Endothelial cell (in vitro differentiated cells): ENCODE measurements at regions not wholly inside any gene's neighbourhood (a gene's known extent, or its start where the extent isn't known, plus 50 kb on each side); places are given as distances from the start of the nearest gene placed in this dataset.

Experiments used
- DNase-seq: peaks from one replicate; pipeline ENCODE4 v3.0.0; 2021; ENCODE audit warnings: low spot score
- H3K27ac Mint-ChIP-seq: one replicate; pipeline ENCODE4 v1.8.0; 2021; ENCODE audit warnings: mixed read lengths, inconsistent platforms; ENCODE audit not compliant: unreplicated experiment
- H3K27me3 Mint-ChIP-seq: one replicate; pipeline ENCODE4 v1.8.0; 2021; ENCODE audit warnings: mild to moderate bottlenecking, moderate library complexity, mixed read lengths, inconsistent platforms; ENCODE audit not compliant: unreplicated experiment
- H3K36me3 Mint-ChIP-seq: one replicate; pipeline ENCODE4 v1.8.0; 2021; ENCODE audit warnings: mild to moderate bottlenecking, low read depth, mixed read lengths, inconsistent platforms; ENCODE audit not compliant: unreplicated experiment
- H3K4me1 Mint-ChIP-seq: one replicate; pipeline ENCODE4 v1.8.0; 2021; ENCODE audit warnings: mild to moderate bottlenecking, mixed read lengths, inconsistent platforms; ENCODE audit not compliant: unreplicated experiment
- H3K4me3 Mint-ChIP-seq: one replicate; pipeline ENCODE4 v1.8.0; 2021; ENCODE audit warnings: mild to moderate bottlenecking, mixed read lengths, inconsistent platforms; ENCODE audit not compliant: unreplicated experiment
- H3K9me3 Mint-ChIP-seq: one replicate; pipeline ENCODE4 v1.8.0; 2021; ENCODE audit warnings: mixed read lengths, inconsistent platforms; ENCODE audit not compliant: unreplicated experiment
- TF ChIP-seq, protein P1 (sequence below): fragments of 200-600 bp; sonication (generic); IDR thresholded peaks from one replicate; pipeline ENCODE4 v1.5.0; 2021; ENCODE audit warnings: antibody characterized with exemption; ENCODE audit not compliant: unreplicated experiment

DNA sequence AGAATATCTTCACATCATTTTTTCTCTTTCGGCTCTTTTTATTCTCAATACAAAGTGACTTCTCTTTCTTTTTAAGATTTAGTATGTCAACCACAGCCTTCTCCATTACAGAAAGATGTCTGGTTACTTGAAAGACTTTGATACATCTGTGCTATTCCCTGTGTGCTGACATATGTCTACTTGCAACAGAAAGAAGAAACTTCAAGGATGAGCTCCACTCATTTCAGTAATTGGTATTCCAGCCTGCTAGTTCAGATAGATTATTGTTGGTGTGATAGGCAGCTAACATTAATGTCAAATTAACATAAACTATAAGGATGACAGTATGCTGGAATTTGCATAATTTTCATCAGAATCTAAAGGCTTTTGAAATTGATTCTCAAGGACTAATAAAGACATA, 948.7 kb downstream of the PCDH18 start:
- no peak overlapping the region for H3K27ac Mint-ChIP-seq
- H3K4me3 Mint-ChIP-seq, result no peak overlapping the region
- no peaks in the 10 kb centered on the region for H3K9me3 Mint-ChIP-seq
- TF ChIP-seq, protein P1, sequence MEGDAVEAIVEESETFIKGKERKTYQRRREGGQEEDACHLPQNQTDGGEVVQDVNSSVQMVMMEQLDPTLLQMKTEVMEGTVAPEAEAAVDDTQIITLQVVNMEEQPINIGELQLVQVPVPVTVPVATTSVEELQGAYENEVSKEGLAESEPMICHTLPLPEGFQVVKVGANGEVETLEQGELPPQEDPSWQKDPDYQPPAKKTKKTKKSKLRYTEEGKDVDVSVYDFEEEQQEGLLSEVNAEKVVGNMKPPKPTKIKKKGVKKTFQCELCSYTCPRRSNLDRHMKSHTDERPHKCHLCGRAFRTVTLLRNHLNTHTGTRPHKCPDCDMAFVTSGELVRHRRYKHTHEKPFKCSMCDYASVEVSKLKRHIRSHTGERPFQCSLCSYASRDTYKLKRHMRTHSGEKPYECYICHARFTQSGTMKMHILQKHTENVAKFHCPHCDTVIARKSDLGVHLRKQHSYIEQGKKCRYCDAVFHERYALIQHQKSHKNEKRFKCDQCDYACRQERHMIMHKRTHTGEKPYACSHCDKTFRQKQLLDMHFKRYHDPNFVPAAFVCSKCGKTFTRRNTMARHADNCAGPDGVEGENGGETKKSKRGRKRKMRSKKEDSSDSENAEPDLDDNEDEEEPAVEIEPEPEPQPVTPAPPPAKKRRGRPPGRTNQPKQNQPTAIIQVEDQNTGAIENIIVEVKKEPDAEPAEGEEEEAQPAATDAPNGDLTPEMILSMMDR, result no peak
- H3K36me3 Mint-ChIP-seq, result no peaks in the 10 kb centered on the region
- no peak for DNase-seq
- H3K27me3 Mint-ChIP-seq, result no peaks in the 10 kb centered on the region
- peaks cover 2% of the 10 kb centered on the region for H3K4me1 Mint-ChIP-seq

DNA sequence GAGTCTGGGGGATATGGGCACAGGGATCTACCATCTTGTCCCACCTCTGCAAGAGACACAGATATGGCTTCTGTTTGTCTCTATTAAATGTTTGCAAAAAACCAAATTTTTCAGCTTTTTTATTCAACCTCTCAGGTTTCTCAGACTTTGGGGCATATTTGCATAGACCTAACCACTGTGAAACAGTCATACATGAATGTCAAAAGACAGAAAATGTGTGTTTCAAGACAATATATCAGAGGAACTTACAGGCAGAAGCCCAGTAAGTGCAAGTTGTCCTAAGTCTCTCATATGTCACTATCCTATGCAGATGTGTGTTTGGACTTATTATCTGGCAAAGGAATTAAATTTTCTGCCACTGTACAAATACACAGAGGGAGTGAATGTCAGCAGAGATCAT, 951.2 kb downstream of the PCDH18 start:
- Mint-ChIP-seq H3K27me3 (no peaks in the 10 kb centered on the region), H3K4me1 (no peaks in the 10 kb centered on the region), H3K4me3 (no peak overlapping the region), H3K27ac (no peak overlapping the region), H3K9me3 (no peaks in the 10 kb centered on the region), H3K36me3 (no peaks in the 10 kb centered on the region)
- TF ChIP-seq, protein P1, result no peak
- DNase-seq, result no peak

DNA sequence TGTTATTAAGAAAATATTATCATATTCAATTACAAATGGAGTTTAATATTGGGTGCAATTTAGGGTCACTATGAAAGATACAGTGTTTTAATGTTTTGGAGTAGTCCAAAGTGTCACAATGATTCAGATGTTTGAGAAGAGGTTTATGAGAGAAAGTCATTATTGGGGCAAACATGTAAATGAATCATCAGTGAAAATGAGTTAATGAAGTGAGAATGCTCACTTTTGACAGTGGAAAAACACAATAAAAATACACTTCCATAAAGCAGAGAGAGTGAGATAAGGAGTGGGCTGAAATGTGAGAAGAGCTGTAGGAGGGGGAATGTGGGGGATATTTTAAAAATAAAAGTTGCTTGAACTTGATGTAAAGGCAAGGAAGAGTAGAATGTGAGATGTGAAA, 957.1 kb downstream of the PCDH18 start:
- no peak overlapping the region for H3K4me3 Mint-ChIP-seq
- no peak overlapping the region for H3K27ac Mint-ChIP-seq
- no peak for DNase-seq
- TF ChIP-seq, protein P1, result no peak
- no peaks in the 10 kb centered on the region for H3K9me3 Mint-ChIP-seq
- peaks cover 6% of the 10 kb centered on the region for H3K4me1 Mint-ChIP-seq
- H3K36me3 Mint-ChIP-seq, result no peaks in the 10 kb centered on the region
- H3K27me3 Mint-ChIP-seq, result peaks cover 3% of the 10 kb centered on the region

DNA sequence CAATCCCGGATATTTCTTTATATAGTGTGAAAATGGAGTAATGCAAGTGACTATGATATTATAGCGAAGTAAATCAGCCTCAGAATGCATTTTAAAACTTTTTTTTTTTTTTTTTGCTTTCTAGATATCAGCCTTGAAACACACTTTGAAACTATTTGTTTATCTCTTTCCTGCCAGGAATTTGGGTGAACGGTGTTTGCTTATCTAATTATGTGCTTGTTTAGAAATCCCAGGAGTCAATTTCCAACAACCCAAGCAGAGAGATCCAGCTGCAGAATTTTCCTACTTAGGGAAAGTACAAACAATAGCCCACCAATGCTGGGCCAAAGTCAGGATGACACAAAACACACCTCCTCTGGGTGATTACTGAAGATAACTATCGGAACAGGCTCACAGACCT, 958.8 kb downstream of the PCDH18 start:
- H3K4me3 Mint-ChIP-seq, result no peak overlapping the region
- TF ChIP-seq, protein P1, result no peak
- H3K4me1 Mint-ChIP-seq, result peaks cover 6% of the 10 kb centered on the region
- H3K27ac Mint-ChIP-seq, result no peak overlapping the region
- no peak for DNase-seq
- H3K9me3 Mint-ChIP-seq, result no peaks in the 10 kb centered on the region
- peaks cover 3% of the 10 kb centered on the region for H3K27me3 Mint-ChIP-seq
- no peaks in the 10 kb centered on the region for H3K36me3 Mint-ChIP-seq

DNA sequence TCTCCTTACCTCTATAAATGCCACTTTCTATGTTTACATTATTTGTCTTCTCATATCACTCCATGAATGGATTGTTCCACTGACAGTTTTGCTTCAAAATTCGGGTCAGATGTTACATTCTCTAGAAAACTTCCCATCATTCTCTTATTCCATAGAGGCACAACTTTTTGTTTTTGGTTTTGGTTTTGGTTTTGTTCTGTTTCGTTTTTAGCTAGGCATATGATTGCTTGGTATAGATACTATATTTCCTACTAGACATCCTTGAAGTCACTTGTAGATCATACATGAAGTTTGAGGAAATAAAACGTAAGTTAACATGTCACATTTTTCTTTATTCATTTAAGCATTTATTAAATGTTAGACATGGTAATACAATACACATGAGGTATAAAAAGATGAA, 961.0 kb downstream of the PCDH18 start:
- TF ChIP-seq, protein P1, result no peak
- peaks cover 3% of the 10 kb centered on the region for H3K27me3 Mint-ChIP-seq

More for the DNA sequence above, 961.0 kb downstream of the PCDH18 start:
- Mint-ChIP-seq H3K36me3 (no peaks in the 10 kb centered on the region), H3K9me3 (no peaks in the 10 kb centered on the region), H3K27ac (no peak overlapping the region), H3K4me1 (peaks cover 6% of the 10 kb centered on the region), H3K4me3 (no peak overlapping the region)
- DNase-seq, result no peak
